ENCODE measurements at regions not wholly inside any gene's neighbourhood (a gene's known extent, or its start where the extent isn't known, plus 50 kb on each side); places are given as distances from the start of the nearest gene placed in this dataset.
"Not testable (repeated sequence)": the region's sequence is repeated elsewhere in the genome, so short reads cannot be mapped to it uniquely, and the experiment has no call there.

DNA sequence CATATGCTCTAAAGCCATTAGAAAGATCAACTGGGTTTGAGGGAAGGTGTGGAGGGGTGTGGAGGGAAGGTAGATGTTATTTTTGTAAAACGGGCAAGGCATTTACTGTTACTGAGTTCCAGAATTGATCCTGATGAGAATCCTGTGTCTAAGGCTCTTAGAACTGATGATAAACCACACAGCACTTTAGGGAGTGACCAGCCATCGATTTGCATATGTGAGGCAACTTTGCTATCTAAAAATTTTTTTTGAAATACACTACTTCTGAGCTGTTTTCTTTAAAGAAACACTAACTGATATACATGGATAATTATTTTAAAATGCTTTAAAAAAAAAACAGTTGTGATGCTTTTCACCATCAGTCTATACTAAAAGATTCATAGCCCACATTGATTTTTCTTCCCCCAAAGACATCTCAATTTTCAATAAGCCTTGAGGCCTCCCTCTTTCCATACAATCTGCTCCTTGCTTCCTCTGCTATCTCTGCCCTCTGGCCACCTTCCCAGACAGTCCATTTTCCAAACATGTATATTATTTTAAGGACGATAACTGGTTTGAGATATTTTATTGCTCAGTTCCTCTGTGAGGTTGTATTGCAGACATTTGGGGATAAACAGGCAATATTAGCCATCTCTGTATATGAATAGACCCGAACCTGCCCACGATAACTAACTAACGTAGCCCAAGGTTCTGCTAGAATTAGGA lies 265.9 kb downstream of the EFCAB11 start (continued):
- TF ChIP-seq TCF12 (IDR thresholded peaks at IDR 0.05; ENCODE audit: low read depth, low read length) (no peak), POLR2AphosphoS5 (IDR thresholded peaks at IDR 0.05; ENCODE audit: low read length) (no peak)
- TF ChIP-seq, protein P1, sequence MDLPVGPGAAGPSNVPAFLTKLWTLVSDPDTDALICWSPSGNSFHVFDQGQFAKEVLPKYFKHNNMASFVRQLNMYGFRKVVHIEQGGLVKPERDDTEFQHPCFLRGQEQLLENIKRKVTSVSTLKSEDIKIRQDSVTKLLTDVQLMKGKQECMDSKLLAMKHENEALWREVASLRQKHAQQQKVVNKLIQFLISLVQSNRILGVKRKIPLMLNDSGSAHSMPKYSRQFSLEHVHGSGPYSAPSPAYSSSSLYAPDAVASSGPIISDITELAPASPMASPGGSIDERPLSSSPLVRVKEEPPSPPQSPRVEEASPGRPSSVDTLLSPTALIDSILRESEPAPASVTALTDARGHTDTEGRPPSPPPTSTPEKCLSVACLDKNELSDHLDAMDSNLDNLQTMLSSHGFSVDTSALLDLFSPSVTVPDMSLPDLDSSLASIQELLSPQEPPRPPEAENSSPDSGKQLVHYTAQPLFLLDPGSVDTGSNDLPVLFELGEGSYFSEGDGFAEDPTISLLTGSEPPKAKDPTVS (IDR thresholded peaks at IDR 0.05; ENCODE audit: low read depth, low read length): no peak

DNA sequence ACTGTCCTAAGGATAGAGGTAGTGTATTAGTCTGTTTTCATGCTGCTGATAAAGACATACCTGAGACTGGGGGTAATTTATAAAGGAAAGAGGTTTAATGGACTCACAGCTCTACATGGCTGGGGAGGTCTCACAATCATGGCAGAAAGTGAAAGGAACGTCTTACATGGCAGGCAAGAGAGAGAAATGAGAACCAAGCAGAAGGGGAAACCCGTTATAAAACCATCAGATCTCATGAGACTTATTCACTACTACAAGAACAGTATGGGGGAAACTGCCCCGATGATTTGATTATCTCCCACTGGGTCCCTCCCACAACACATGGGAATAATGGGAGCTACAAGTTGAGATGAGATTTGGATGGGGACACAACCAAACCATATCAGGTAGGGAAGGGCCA lies 267.4 kb downstream of the EFCAB11 start:
- H3K79me2 ChIP-seq (ENCODE audit: control insufficient read depth, insufficient read depth, low read length); FAIRE-seq; POLR2A ChIA-PET; H3K9me3 ChIP-seq (replicated peaks; ENCODE audit: control insufficient read depth, insufficient read depth, low read length); intact Hi-C loops (cut with micrococcal nuclease; ENCODE audit: unreplicated experiment); RAD21 ChIA-PET (ENCODE audit: unreplicated experiment); H2AFZ ChIP-seq (ENCODE audit: control insufficient read depth, low read depth, low read length); SMC1A ChIA-PET (ENCODE audit: uncharacterized antibody, unreplicated experiment); H4K20me1 ChIP-seq (ENCODE audit: control insufficient read depth, insufficient read depth); BruUV-seq (replicated peaks); H3K4me2 ChIP-seq (ENCODE audit: control insufficient read depth, insufficient read depth); H3K27me3 ChIP-seq (replicated peaks in 1 of 2; ENCODE audit: control insufficient read depth in 2 of 2, insufficient read depth in 2 of 2, low read length in 1 of 2); CTCF ChIA-PET; H3K27ac ChIP-seq (ENCODE audit: control insufficient read depth, insufficient read depth); ATAC-seq; H3K9ac ChIP-seq (ENCODE audit: control insufficient read depth, insufficient read depth, low read length); H3K4me1 ChIP-seq (ENCODE audit: control insufficient read depth, insufficient read depth, low read length); DNase-seq (ENCODE audit: low read depth, low spot score); in situ Hi-C loops (cut with MboI); H3K36me3 ChIP-seq (ENCODE audit: control insufficient read depth in 2 of 2, insufficient read depth in 2 of 2, low read length in 1 of 2); H3K4me3 ChIP-seq: not testable (repeated sequence)
- 3% methylated on average over 3 of the region's 3 CpGs for WGBS (ENCODE audit: insufficient coverage, insufficient replicate concordance, low lambda C conversion rate, missing lambda C conversion rate)

DNA sequence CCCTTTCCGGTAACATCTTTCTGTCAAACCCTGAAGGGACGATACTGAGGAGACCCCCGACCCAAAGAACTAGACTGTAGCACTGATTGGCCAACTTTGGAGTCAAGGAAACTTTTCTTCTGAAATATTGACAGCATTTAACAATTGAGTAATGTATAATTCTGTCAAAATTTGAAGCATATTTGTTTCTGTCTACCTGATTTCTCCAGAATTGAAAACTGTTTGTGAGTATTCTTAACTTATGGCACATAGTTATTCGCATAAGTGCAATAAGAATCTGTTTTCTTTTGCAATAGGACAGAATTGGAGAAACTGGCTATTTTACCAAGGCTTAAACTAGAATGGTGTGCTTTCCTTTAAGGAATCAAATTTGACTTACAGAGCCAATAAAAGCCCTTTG lies 267.1 kb upstream of the FOXN3 start:
- Histone ChIP-seq H4K20me1 (ENCODE audit: control insufficient read depth, insufficient read depth) (no peaks in the 10 kb centered on the region), H3K9me3 (replicated peaks; ENCODE audit: control insufficient read depth, insufficient read depth, low read length) (no peaks in the 10 kb centered on the region; the same call in 2 of the 3 replicates), H3K9ac (ENCODE audit: control insufficient read depth, insufficient read depth, low read length) (no peak overlapping the region), H3K4me2 (ENCODE audit: control insufficient read depth, insufficient read depth) (no peak overlapping the region), H3K79me2 (ENCODE audit: control insufficient read depth, insufficient read depth, low read length) (no peaks in the 10 kb centered on the region), H3K27ac (ENCODE audit: control insufficient read depth, insufficient read depth) (no peak overlapping the region), H3K36me3 (ENCODE audit: control insufficient read depth in 2 of 2, insufficient read depth in 2 of 2, low read length in 1 of 2) (no peaks in the 10 kb centered on the region), H3K27me3 (replicated peaks in 1 of 2; ENCODE audit: control insufficient read depth in 2 of 2, insufficient read depth in 2 of 2, low read length in 1 of 2) (no peaks in the 10 kb centered on the region), H2AFZ (ENCODE audit: control insufficient read depth, low read depth, low read length) (no peak overlapping the region), H3K4me1 (ENCODE audit: control insufficient read depth, insufficient read depth, low read length) (peaks cover 10% of the 10 kb centered on the region), H3K4me3 (no peak overlapping the region)
- ATAC-seq (no peak), DNase-seq (ENCODE audit: low read depth, low spot score) (no peak), FAIRE-seq (no peak)
- POLR2A ChIA-PET: no interaction called here
- TF ChIP-seq, protein P2, sequence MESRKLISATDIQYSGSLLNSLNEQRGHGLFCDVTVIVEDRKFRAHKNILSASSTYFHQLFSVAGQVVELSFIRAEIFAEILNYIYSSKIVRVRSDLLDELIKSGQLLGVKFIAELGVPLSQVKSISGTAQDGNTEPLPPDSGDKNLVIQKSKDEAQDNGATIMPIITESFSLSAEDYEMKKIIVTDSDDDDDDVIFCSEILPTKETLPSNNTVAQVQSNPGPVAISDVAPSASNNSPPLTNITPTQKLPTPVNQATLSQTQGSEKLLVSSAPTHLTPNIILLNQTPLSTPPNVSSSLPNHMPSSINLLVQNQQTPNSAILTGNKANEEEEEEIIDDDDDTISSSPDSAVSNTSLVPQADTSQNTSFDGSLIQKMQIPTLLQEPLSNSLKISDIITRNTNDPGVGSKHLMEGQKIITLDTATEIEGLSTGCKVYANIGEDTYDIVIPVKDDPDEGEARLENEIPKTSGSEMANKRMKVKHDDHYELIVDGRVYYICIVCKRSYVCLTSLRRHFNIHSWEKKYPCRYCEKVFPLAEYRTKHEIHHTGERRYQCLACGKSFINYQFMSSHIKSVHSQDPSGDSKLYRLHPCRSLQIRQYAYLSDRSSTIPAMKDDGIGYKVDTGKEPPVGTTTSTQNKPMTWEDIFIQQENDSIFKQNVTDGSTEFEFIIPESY (IDR thresholded peaks at IDR 0.05): no peak
- no peak for TF ChIP-seq IRF4 (IDR thresholded peaks at IDR 0.05; ENCODE audit: low read depth, low read length)
- intact Hi-C loops (cut with micrococcal nuclease; ENCODE audit: unreplicated experiment): loop anchor here (5.0 kb wide), 1 partner anchor 252 kb away; no protein-coding TSS in a partner anchor
- in situ Hi-C loops (cut with MboI): no loop called here
- CTCF ChIA-PET: interaction anchor here (1.4 kb wide), 1 partner anchor 11 kb away, joined by 3 read pairs; no protein-coding TSS in a partner anchor
- RAD21 ChIA-PET (ENCODE audit: unreplicated experiment): no interaction called here
- no TSS peak for BruUV-seq (replicated peaks)
- 74% methylated on average over 4 of the region's 4 CpGs for WGBS (ENCODE audit: insufficient coverage, insufficient replicate concordance, low lambda C conversion rate, missing lambda C conversion rate)
- SMC1A ChIA-PET (ENCODE audit: uncharacterized antibody, unreplicated experiment): no interaction called here

Data from GM12878 (cell line).